ENCODE measurements at regions not wholly inside any gene's neighbourhood (a gene's known extent, or its start where the extent isn't known, plus 50 kb on each side); places are given as distances from the start of the nearest gene placed in this dataset.

DNA sequence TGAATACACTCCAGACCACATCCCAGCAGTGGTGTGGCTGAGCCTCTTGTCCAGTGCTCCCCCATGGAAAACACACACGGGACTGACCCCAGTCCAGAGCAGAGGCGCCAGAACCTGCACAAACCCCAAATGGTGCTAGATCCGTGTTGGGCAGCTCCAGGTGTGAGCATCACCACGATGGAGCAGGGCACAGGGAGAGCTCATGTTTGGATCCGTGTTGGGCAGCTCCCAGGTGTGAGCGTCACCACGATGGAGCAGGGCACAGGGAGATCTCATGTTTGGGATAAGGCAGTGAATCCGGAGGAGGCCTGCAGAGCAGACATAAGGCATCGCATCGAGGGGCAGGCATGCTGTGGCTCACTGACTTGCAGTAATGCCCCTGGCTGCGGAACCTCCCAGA is 460.0 kb upstream of the MYT1L start:
- H3K36me3 ChIP-seq, result no peaks in the 10 kb centered on the region
- H3K4me1 ChIP-seq (replicated peaks), result no peaks in the 10 kb centered on the region
- H3K4me3 ChIP-seq, result no peak overlapping the region
- intact Hi-C loops (cut with DNase I), result no loop called here
- H3K9me3 ChIP-seq, result no peaks in the 10 kb centered on the region
- WGBS, result 81% methylated on average over 11 of the region's 11 CpGs
- H3K27me3 ChIP-seq (replicated peaks; ENCODE audit: insufficient read depth), result no peaks in the 10 kb centered on the region
- no peak overlapping the region for H3K27ac ChIP-seq
- no peak for DNase-seq (ENCODE audit: low spot score)
- TF ChIP-seq CTCF (IDR thresholded peaks at IDR 0.05), result no peak
- no peak for TF ChIP-seq POLR2AphosphoS5 (IDR thresholded peaks at IDR 0.05)
- no peak for TF ChIP-seq POLR2A (IDR thresholded peaks at IDR 0.05)

DNA sequence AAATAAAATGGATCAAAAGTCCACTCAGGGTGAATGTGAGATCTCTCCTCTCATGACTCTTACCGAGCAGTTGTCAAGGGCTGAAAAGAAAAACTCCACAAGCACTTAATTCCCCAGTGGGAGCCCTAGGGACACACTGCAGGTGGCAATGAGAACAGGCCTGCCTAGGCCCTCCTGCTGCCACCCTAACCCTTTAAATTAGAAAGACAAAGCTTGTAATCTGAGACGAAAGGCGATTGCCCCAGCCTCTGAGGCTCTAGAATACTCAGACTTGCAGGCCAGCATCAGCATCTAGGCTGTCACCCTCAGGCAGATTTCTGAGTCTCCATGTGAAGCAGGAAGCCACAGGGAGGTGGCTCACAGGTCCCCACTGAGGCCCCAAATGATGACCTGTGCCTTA is 457.0 kb upstream of the MYT1L start:
- WGBS, result 56% methylated on average over 3 of the region's 3 CpGs
- TF ChIP-seq POLR2AphosphoS5 (IDR thresholded peaks at IDR 0.05), result no peak
- TF ChIP-seq CTCF (IDR thresholded peaks at IDR 0.05), result no peak
- H3K36me3 ChIP-seq, result no peaks in the 10 kb centered on the region
- H3K4me3 ChIP-seq, result no peak overlapping the region
- intact Hi-C loops (cut with DNase I), result no loop called here
- no peaks in the 10 kb centered on the region for H3K4me1 ChIP-seq (replicated peaks)
- H3K9me3 ChIP-seq, result no peaks in the 10 kb centered on the region
- no peak overlapping the region for H3K27ac ChIP-seq
- no peak for DNase-seq (ENCODE audit: low spot score)
- H3K27me3 ChIP-seq (replicated peaks; ENCODE audit: insufficient read depth), result no peaks in the 10 kb centered on the region

DNA sequence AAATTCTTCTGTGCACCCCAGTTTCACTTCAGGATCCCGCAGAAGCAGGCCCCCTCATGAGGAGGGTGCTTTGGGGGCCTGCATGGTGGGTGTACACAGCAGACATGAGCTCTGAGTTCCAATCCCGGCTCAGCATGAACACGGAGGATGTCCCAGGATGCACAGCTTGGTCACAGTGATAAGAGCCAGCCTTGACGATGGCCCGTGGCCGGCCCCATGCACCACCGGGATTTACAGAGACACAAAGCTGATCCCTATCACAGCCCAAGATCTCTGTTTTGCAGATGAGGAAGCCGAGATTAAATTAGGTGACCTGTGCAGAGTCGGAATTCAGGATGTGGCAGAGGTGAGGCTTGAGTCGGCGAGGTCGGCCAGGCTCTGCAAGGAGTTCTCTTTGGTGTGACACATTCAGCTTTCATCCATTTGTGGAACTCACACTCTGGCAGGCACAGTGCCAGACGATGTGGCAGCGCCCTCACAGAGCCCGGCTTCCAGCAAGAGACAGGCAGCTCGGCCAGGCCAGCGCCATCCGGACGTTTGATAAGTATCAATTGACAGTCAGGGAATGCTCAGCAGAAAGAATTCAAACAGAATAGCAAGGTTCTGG is 456.3 kb upstream of the MYT1L start:
- H3K4me3 ChIP-seq, result no peak overlapping the region
- H3K9me3 ChIP-seq, result no peaks in the 10 kb centered on the region
- H3K4me1 ChIP-seq (replicated peaks), result no peaks in the 10 kb centered on the region
- H3K36me3 ChIP-seq, result no peaks in the 10 kb centered on the region
- DNase-seq (ENCODE audit: low spot score), result no peak
- no peak overlapping the region for H3K27ac ChIP-seq
- intact Hi-C loops (cut with DNase I), result no loop called here
- no peaks in the 10 kb centered on the region for H3K27me3 ChIP-seq (replicated peaks; ENCODE audit: insufficient read depth)
- TF ChIP-seq POLR2AphosphoS5 (IDR thresholded peaks at IDR 0.05) (no peak), CTCF (IDR thresholded peaks at IDR 0.05) (no peak), POLR2A (IDR thresholded peaks at IDR 0.05) (no peak)
- WGBS, result 80% methylated on average over 19 of the region's 19 CpGs

GRCh38 chr2:2782007-2782406 is 450.9 kb upstream of the MYT1L start:
- intact Hi-C loops (cut with DNase I), result no loop called here
- Histone ChIP-seq H3K4me3 (no peak overlapping the region), H3K27ac (no peak overlapping the region), H3K27me3 (replicated peaks; ENCODE audit: insufficient read depth) (no peaks in the 10 kb centered on the region), H3K36me3 (no peaks in the 10 kb centered on the region), H3K4me1 (replicated peaks) (no peaks in the 10 kb centered on the region), H3K9me3 (no peaks in the 10 kb centered on the region)
- TF ChIP-seq CTCF (IDR thresholded peaks at IDR 0.05) (no peak), POLR2A (IDR thresholded peaks at IDR 0.05) (no peak), POLR2AphosphoS5 (IDR thresholded peaks at IDR 0.05) (no peak)
- 81% methylated on average over 9 of the region's 9 CpGs for WGBS
- DNase-seq (ENCODE audit: low spot score), result no peak

DNA sequence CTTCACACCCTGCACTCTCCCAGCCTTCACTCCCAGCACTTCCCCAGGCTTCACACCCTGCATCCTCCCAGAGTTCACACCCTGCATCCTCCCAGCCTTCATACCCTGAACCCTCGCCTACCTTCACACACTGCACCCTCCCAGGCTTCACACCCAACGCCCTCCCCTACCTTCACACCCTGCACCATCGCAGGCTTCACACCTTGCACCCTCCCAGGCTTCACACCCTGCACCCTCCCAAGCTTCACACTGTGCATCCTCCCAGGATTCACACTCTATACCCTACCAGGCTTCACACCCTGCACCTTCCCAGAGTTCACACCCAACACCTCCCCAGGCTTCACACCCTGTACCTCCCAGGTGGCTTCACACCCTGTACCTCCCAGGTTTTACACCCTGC is 448.7 kb upstream of the MYT1L start:
- Histone ChIP-seq H3K4me3 (no peak overlapping the region), H3K9me3 (no peaks in the 10 kb centered on the region), H3K4me1 (replicated peaks) (no peaks in the 10 kb centered on the region), H3K27ac (no peak overlapping the region), H3K27me3 (replicated peaks; ENCODE audit: insufficient read depth) (no peaks in the 10 kb centered on the region), H3K36me3 (no peaks in the 10 kb centered on the region)
- no peak for TF ChIP-seq CTCF (IDR thresholded peaks at IDR 0.05)
- no peak for TF ChIP-seq POLR2A (IDR thresholded peaks at IDR 0.05)
- TF ChIP-seq POLR2AphosphoS5 (IDR thresholded peaks at IDR 0.05), result no peak
- intact Hi-C loops (cut with DNase I), result no loop called here
- DNase-seq (ENCODE audit: low spot score), result no peak
- 59% methylated on average over 3 of the region's 3 CpGs for WGBS
